Neural progenitor cell (in vitro differentiated cells): ENCODE measurements at regions not wholly inside any gene's neighbourhood (a gene's known extent, or its start where the extent isn't known, plus 50 kb on each side); places are given as distances from the start of the nearest gene placed in this dataset.

Source experiments
- DNase-seq: peaks from one replicate; pipeline ENCODE4 v3.0.0-alpha.2; 2016; ENCODE audit warnings: low spot score
- H2AFZ ChIP-seq: fragments of 200-600 bp; sonication (generic); replicated peaks from 2 replicates; pipeline ENCODE4 v1.6.1; 2016; ENCODE audit warnings: antibody characterized with exemption
- H3F3A ChIP-seq: fragments of 200-600 bp; sonication (generic); 2 replicates; pipeline ENCODE4 v1.6.1; 2016; ENCODE audit warnings: antibody characterized with exemption, low read depth
- H3K27ac ChIP-seq: fragments of 200-600 bp; sonication (generic); 2 replicates; pipeline ENCODE4 v1.5.1; 2016; ENCODE audit warnings: mild to moderate bottlenecking
- H3K27me3 ChIP-seq: fragments of 200-600 bp; sonication (generic); 2 replicates; pipeline ENCODE4 v1.6.1; 2016; ENCODE audit warnings: mild to moderate bottlenecking, moderate library complexity
- H3K36me3 ChIP-seq: fragments of 200-600 bp; sonication (generic); 2 replicates; pipeline ENCODE4 v1.5.1; 2016
- H3K4me1 ChIP-seq: fragments of 200-600 bp; sonication (generic); 2 replicates; pipeline ENCODE4 v1.6.1; 2016; ENCODE audit warnings: mixed run types
- H3K4me2 ChIP-seq: fragments of 200-600 bp; sonication (generic); 2 replicates; pipeline ENCODE4 v1.6.1; 2016
- H3K4me3 ChIP-seq: fragments of 200-600 bp; sonication (generic); 2 replicates; pipeline ENCODE4 v1.5.1; 2016
- H3K79me2 ChIP-seq: fragments of 200-600 bp; sonication (generic); 2 replicates; pipeline ENCODE4 v1.6.1; 2016; ENCODE audit warnings: low read depth
- H3K9ac ChIP-seq: fragments of 200-600 bp; sonication (generic); 2 replicates; pipeline ENCODE4 v1.6.1; 2016
- H3K9me3 ChIP-seq: fragments of 200-600 bp; sonication (generic); 2 replicates; pipeline ENCODE4 v1.5.1; 2016; ENCODE audit warnings: low read depth
- H4K20me1 ChIP-seq: fragments of 200-600 bp; sonication (generic); 2 replicates; pipeline ENCODE4 v1.6.1; 2016; ENCODE audit warnings: low read depth
- H3K27ac Mint-ChIP-seq: 3 replicates; pipeline ENCODE4 v1.8.0; 2021; ENCODE audit warnings: mixed read lengths
- H3K27me3 Mint-ChIP-seq: 2 replicates; pipeline ENCODE4 v1.8.0; 2022; ENCODE audit warnings: low read depth, mild to moderate bottlenecking, inconsistent platforms, moderate library complexity, mixed read lengths; ENCODE audit not compliant: insufficient read depth
- H3K36me3 Mint-ChIP-seq: 3 replicates; pipeline ENCODE4 v1.8.0; 2021; ENCODE audit warnings: mixed read lengths
- H3K4me1 Mint-ChIP-seq: 3 replicates; pipeline ENCODE4 v1.8.0; 2021; ENCODE audit warnings: mixed read lengths
- H3K4me3 Mint-ChIP-seq: 3 replicates; pipeline ENCODE4 v1.8.0; 2021; ENCODE audit warnings: mild to moderate bottlenecking, moderate library complexity, mixed read lengths
- H3K9me3 Mint-ChIP-seq: 3 replicates; pipeline ENCODE4 v1.8.0; 2020; ENCODE audit warnings: mixed read lengths
- CTCF ChIP-seq: fragments of 200-600 bp; sonication (generic); IDR thresholded peaks from 2 replicates; pipeline ENCODE4 v1.5.1; 2017; ENCODE audit warnings: antibody characterized with exemption, mild to moderate bottlenecking
- EZH2 ChIP-seq: fragments of 200-600 bp; sonication (generic); IDR thresholded peaks from 2 replicates; pipeline ENCODE4 v1.6.1; 2017; ENCODE audit warnings: antibody characterized with exemption, mild to moderate bottlenecking, moderate library complexity
- EZH2phosphoT487 ChIP-seq: fragments of 200-600 bp; sonication (generic); IDR thresholded peaks from 2 replicates; pipeline ENCODE4 v1.6.1; 2017; ENCODE audit warnings: antibody characterized with exemption

- H3F3A ChIP-seq: peaks cover 3% of the 10 kb centered on the region
- Mint-ChIP-seq H3K36me3 (no peaks in the 10 kb centered on the region), H3K9me3 (no peaks in the 10 kb centered on the region), H3K4me3 (no peak overlapping the region), H3K27me3 (peaks cover 12% of the 10 kb centered on the region), H3K27ac (no peak overlapping the region), H3K4me1 (peaks cover 36% of the 10 kb centered on the region)
- H4K20me1 ChIP-seq: no peaks in the 10 kb centered on the region
- H3K36me3 ChIP-seq: no peaks in the 10 kb centered on the region
- peaks cover 26% of the 10 kb centered on the region for H3K4me1 ChIP-seq
- no peaks in the 10 kb centered on the region for H3K79me2 ChIP-seq
- H3K4me2 ChIP-seq: no peak overlapping the region
- H3K27ac ChIP-seq: no peak overlapping the region
- no peaks in the 10 kb centered on the region for H3K9me3 ChIP-seq
- no peaks in the 10 kb centered on the region for H3K27me3 ChIP-seq
- no peak overlapping the region for H2AFZ ChIP-seq
- H3K4me3 ChIP-seq: no peak overlapping the region
- TF ChIP-seq CTCF: no peak
- no peak for TF ChIP-seq EZH2phosphoT487
- TF ChIP-seq EZH2: no peak
- DNase-seq: no peak
- no peak overlapping the region for H3K9ac ChIP-seq
Observed at GRCh38 chr6:3575701-3576100, 118.9 kb upstream of the SLC22A23 start.

- TF ChIP-seq CTCF: no peak
- no peak for TF ChIP-seq EZH2phosphoT487
- no peak for TF ChIP-seq EZH2
- Histone ChIP-seq H3K9me3 (no peaks in the 10 kb centered on the region), H3K27me3 (no peaks in the 10 kb centered on the region), H3K4me2 (no peak overlapping the region), H3F3A (no peaks in the 10 kb centered on the region), H3K36me3 (no peaks in the 10 kb centered on the region), H4K20me1 (no peaks in the 10 kb centered on the region), H3K4me3 (no peak overlapping the region), H3K27ac (no peak overlapping the region), H3K4me1 (peaks cover 22% of the 10 kb centered on the region), H3K79me2 (no peaks in the 10 kb centered on the region), H3K9ac (no peak overlapping the region), H2AFZ (no peak overlapping the region)
- Mint-ChIP-seq H3K27ac (no peak overlapping the region), H3K9me3 (no peaks in the 10 kb centered on the region), H3K4me3 (no peak overlapping the region), H3K27me3 (peaks cover 13% of the 10 kb centered on the region), H3K4me1 (peaks cover 38% of the 10 kb centered on the region), H3K36me3 (no peaks in the 10 kb centered on the region)
- no peak for DNase-seq
Observed at GRCh38 chr6:3575166-3575565, 118.3 kb upstream of the SLC22A23 start.

- DNase-seq: no peak
- Histone ChIP-seq H2AFZ (no peak overlapping the region), H3K27ac (no peak overlapping the region), H3K79me2 (no peaks in the 10 kb centered on the region), H3K4me3 (no peak overlapping the region), H3K4me2 (no peak overlapping the region), H4K20me1 (no peaks in the 10 kb centered on the region), H3K36me3 (no peaks in the 10 kb centered on the region), H3K27me3 (no peaks in the 10 kb centered on the region), H3K9ac (no peak overlapping the region), H3F3A (no peaks in the 10 kb centered on the region), H3K9me3 (no peaks in the 10 kb centered on the region), H3K4me1 (peaks cover 10% of the 10 kb centered on the region)
- Mint-ChIP-seq H3K4me3 (no peak overlapping the region), H3K4me1 (peaks cover 37% of the 10 kb centered on the region), H3K9me3 (no peaks in the 10 kb centered on the region), H3K36me3 (no peaks in the 10 kb centered on the region), H3K27ac (no peak overlapping the region), H3K27me3 (peaks cover 12% of the 10 kb centered on the region)
- TF ChIP-seq EZH2 (no peak), EZH2phosphoT487 (no peak), CTCF (no peak)
Observed at GRCh38 chr6:3573670-3574069, 116.8 kb upstream of the SLC22A23 start.
